Activated B cell treated with CpG ODN at 0.5 μM for 24 hours (primary cell): ENCODE measurements at regions not wholly inside any gene's neighbourhood (a gene's known extent, or its start where the extent isn't known, plus 50 kb on each side); places are given as distances from the start of the nearest gene placed in this dataset.

Source experiments
- ATAC-seq: fragments of 200-7000 bp; cut with Tn5 transposase; one replicate; pipeline ENCODE4 v1.10.0; 2021; ENCODE audit warnings: low read depth, mild to moderate bottlenecking, moderate library complexity
- CTCF ChIA-PET: fragments of 350-600 bp; sonication (Branson Sonifier 250); formaldehyde crosslinking; loops from one replicate; lab custom pipeline; 2021; ENCODE audit warnings: antibody characterized with exemption; lab: Charles Lee
- POLR2A ChIA-PET: fragments of 350-600 bp; sonication (Branson Sonifier 250); formaldehyde crosslinking; loops from one replicate; lab custom pipeline; 2021; ENCODE audit warnings: antibody characterized with exemption; lab: Charles Lee
- DNase-seq: peaks from one replicate; pipeline ENCODE4 v3.0.0; 2022
- H3K27ac Mint-ChIP-seq: one replicate; pipeline ENCODE4 v1.8.0; 2020; ENCODE audit warnings: mixed read lengths
- H3K27me3 Mint-ChIP-seq: one replicate; pipeline ENCODE4 v1.8.0; 2021; ENCODE audit warnings: mixed read lengths
- H3K36me3 Mint-ChIP-seq: one replicate; pipeline ENCODE4 v1.8.0; 2021; ENCODE audit warnings: low read depth, mixed read lengths
- H3K4me1 Mint-ChIP-seq: one replicate; pipeline ENCODE4 v1.8.0; 2021; ENCODE audit warnings: mixed read lengths
- H3K4me3 Mint-ChIP-seq: one replicate; pipeline ENCODE4 v1.8.0; 2020; ENCODE audit warnings: mild to moderate bottlenecking, mixed read lengths
- H3K9me3 Mint-ChIP-seq: one replicate; pipeline ENCODE4 v1.8.0; 2020; ENCODE audit warnings: mixed read lengths
- CTCF ChIP-seq: fragments of 200-600 bp; IDR thresholded peaks from one replicate; pipeline ENCODE4 v1.8.0; 2022; ENCODE audit warnings: antibody characterized with exemption, mild to moderate bottlenecking
- intact Hi-C: fragments of 100-400 bp; cut with micrococcal nuclease; formaldehyde crosslinking; loops from one replicate; pipeline ENCODE4 v1.15.1; 2024

GRCh38 chr3:193895409-193895808 is 240.5 kb upstream of the HES1 start:
- CTCF ChIA-PET = no interaction called here

GRCh38 chr3:193896419-193896818 is 239.5 kb upstream of the HES1 start:
- ChIA-PET CTCF (no interaction called here), POLR2A (no interaction called here)
- Mint-ChIP-seq H3K4me1 (peaks cover 8% of the 10 kb centered on the region), H3K36me3 (no peaks in the 10 kb centered on the region), H3K4me3 (no peak overlapping the region), H3K27ac (no peak overlapping the region), H3K27me3 (peaks cover 4% of the 10 kb centered on the region), H3K9me3 (no peaks in the 10 kb centered on the region)
- no peak for DNase-seq
- TF ChIP-seq CTCF = no peak
- ATAC-seq = no peak
- intact Hi-C loops = no loop called here

More at GRCh38 chr3:193895409-193895808, 240.5 kb upstream of the HES1 start:
- intact Hi-C loops = no loop called here
- Mint-ChIP-seq H3K4me3 (no peak overlapping the region), H3K9me3 (no peaks in the 10 kb centered on the region), H3K36me3 (no peaks in the 10 kb centered on the region), H3K27me3 (peaks cover 3% of the 10 kb centered on the region), H3K27ac (no peak overlapping the region), H3K4me1 (peaks cover 8% of the 10 kb centered on the region)
- POLR2A ChIA-PET = no interaction called here
- TF ChIP-seq CTCF = no peak
- DNase-seq (no peak), ATAC-seq (no peak)

GRCh38 chr3:193897288-193897687 is 238.7 kb upstream of the HES1 start:
- DNase-seq (no peak), ATAC-seq (no peak)
- ChIA-PET CTCF (no interaction called here), POLR2A (interaction anchor here (0.6 to 0.7 kb wide), 2 partner anchors 100 to 261 kb away, joined by 3 to 9 read pairs; no protein-coding TSS in a partner anchor)
- intact Hi-C loops = no loop called here
- H3K4me1 Mint-ChIP-seq = peaks cover 8% of the 10 kb centered on the region
- no peak for TF ChIP-seq CTCF
- H3K9me3 Mint-ChIP-seq = no peaks in the 10 kb centered on the region
- H3K36me3 Mint-ChIP-seq = no peaks in the 10 kb centered on the region
- H3K4me3 Mint-ChIP-seq = no peak overlapping the region
- no peak overlapping the region for H3K27ac Mint-ChIP-seq
- peaks cover 8% of the 10 kb centered on the region for H3K27me3 Mint-ChIP-seq

GRCh38 chr3:193897731-193898180 is 238.2 kb upstream of the HES1 start:
- no peak for TF ChIP-seq CTCF
- Mint-ChIP-seq H3K27ac (no peak overlapping the region), H3K27me3 (peaks cover 8% of the 10 kb centered on the region), H3K36me3 (no peaks in the 10 kb centered on the region), H3K9me3 (no peaks in the 10 kb centered on the region), H3K4me1 (peaks cover 8% of the 10 kb centered on the region), H3K4me3 (no peak overlapping the region)
- ChIA-PET CTCF (no interaction called here), POLR2A (interaction anchor here (0.6 to 0.7 kb wide), 2 partner anchors 100 to 261 kb away, joined by 3 to 9 read pairs; no protein-coding TSS in a partner anchor)
- intact Hi-C loops = no loop called here
- DNase-seq (no peak), ATAC-seq (no peak)

GRCh38 chr3:193899001-193899400 is 236.9 kb upstream of the HES1 start:
- CTCF ChIA-PET = no interaction called here
- Mint-ChIP-seq H3K9me3 (no peaks in the 10 kb centered on the region), H3K4me1 (peaks cover 8% of the 10 kb centered on the region), H3K27ac (no peak overlapping the region), H3K36me3 (no peaks in the 10 kb centered on the region), H3K27me3 (peaks cover 9% of the 10 kb centered on the region), H3K4me3 (no peak overlapping the region)
- intact Hi-C loops = no loop called here
- POLR2A ChIA-PET = no interaction called here
- no peak for ATAC-seq
- TF ChIP-seq CTCF = no peak
- DNase-seq = no peak
